HCT116 (cell line): ENCODE measurements at regions not wholly inside any gene's neighbourhood (a gene's known extent, or its start where the extent isn't known, plus 50 kb on each side); places are given as distances from the start of the nearest gene placed in this dataset.

ENCODE experiments used
- ATAC-seq: fragments of 200-7000 bp; cut with Tn5 transposase; 2 replicates; pipeline ENCODE4 v1.9.1; 2020; ENCODE audit warnings: mild to moderate bottlenecking, moderate library complexity
- BruUV-seq: library from RNA; stranded (reverse); fragments of 400-500 nt; replicated peaks from 2 replicates; lab custom pipeline; 2021; lab: Mats Ljungman, UMichigan
- CTCF ChIA-PET: fragments of 300-600 bp; sonication (Branson Sonifier 250); formaldehyde crosslinking; loops from one replicate; lab custom pipeline; 2021; ENCODE audit warnings: antibody characterized with exemption; lab: Charles Lee
- POLR2A ChIA-PET: fragments of 300-600, 350-600 bp; sonication (Branson Sonifier 250); formaldehyde crosslinking; loops from one replicate; lab custom pipeline; 2021; ENCODE audit warnings: antibody characterized with exemption; lab: Charles Lee
- RAD21 ChIA-PET, 2 experiments: fragments of 300-600 bp; sonication (Branson Sonifier 250); formaldehyde crosslinking; loops; one replicate each; lab custom pipeline; 2023; ENCODE audit warnings: low total read pairs in 2 of 2; ENCODE audit not compliant: uncharacterized antibody in 2 of 2, unreplicated experiment in 2 of 2, low non-redundant PET in 1 of 2; lab: Charles Lee
- DNase-seq: peaks from one replicate; pipeline ENCODE4 v3.0.0-alpha.2; 2010; ENCODE audit warnings: low read depth, low spot score
- H2AFZ ChIP-seq: fragments of 200-600 bp; shearing (Covaris generic), sonication (generic); 2 replicates; pipeline ENCODE4 v1.6.1; 2017; ENCODE audit warnings: low read depth, mixed run types, mixed read lengths, antibody characterized with exemption, low read length; ENCODE audit not compliant: poor library complexity, severe bottlenecking
- H3K27ac ChIP-seq: 2 replicates; pipeline ENCODE4 v1.5.1; 2012; ENCODE audit warnings: low read depth, low read length
- H3K27me3 ChIP-seq: fragments of 200-600 bp; sonication (generic); 2 replicates; pipeline ENCODE4 v1.6.1; 2016; ENCODE audit warnings: mixed run types, low read length, mixed read lengths; ENCODE audit not compliant: insufficient read depth
- H3K36me3 ChIP-seq, 2 experiments: fragments of 200-500 bp in 1 of 2; fragments of 200-600 bp in 1 of 2; sonication (Bioruptor generic) in 1 of 2; sonication (generic) in 1 of 2; 2 replicates each; pipeline versions ENCODE4 v1.5.1 to v1.6.1; 2014 to 2016; ENCODE audit warnings: low read length in 2 of 2, inconsistent platforms in 1 of 2, mixed read lengths in 1 of 2, mixed run types in 1 of 2; ENCODE audit not compliant: insufficient read depth in 2 of 2, control insufficient read depth in 1 of 2
- H3K4me1 ChIP-seq, 2 experiments: fragments of 200-600 bp in 1 of 2; sonication (generic) in 1 of 2; 2 replicates each; pipeline versions ENCODE4 v1.5.1 to v1.6.1; 2012 to 2017; ENCODE audit warnings: low read length in 2 of 2, inconsistent platforms in 1 of 2, mild to moderate bottlenecking in 1 of 2, mixed read lengths in 1 of 2, mixed run types in 1 of 2, moderate library complexity in 1 of 2; ENCODE audit not compliant: insufficient read depth in 2 of 2, control insufficient read depth in 1 of 2
- H3K4me2 ChIP-seq: fragments of 200-600 bp; sonication (generic); 2 replicates; pipeline ENCODE4 v1.6.1; 2017; ENCODE audit warnings: mixed run types, low read length, mixed read lengths
- H3K4me3 ChIP-seq, 2 experiments: fragments of 200-600 bp in 1 of 2; sonication (generic) in 1 of 2; replicated peaks in 1 of 2; 2 replicates each; pipeline ENCODE4 v1.5.1; 2011 to 2016; ENCODE audit warnings: low read length in 2 of 2, control low read depth in 1 of 2, low read depth in 1 of 2, mild to moderate bottlenecking in 1 of 2, mixed read lengths in 1 of 2, mixed run types in 1 of 2
- H3K79me2 ChIP-seq: fragments of 200-600 bp; sonication (generic); 2 replicates; pipeline ENCODE4 v1.6.1; 2017; ENCODE audit warnings: mild to moderate bottlenecking, mixed run types, low read length, moderate library complexity, mixed read lengths; ENCODE audit not compliant: insufficient read depth
- H3K9ac ChIP-seq: fragments of 200-600 bp; sonication (generic); 2 replicates; pipeline ENCODE4 v1.6.1; 2016; ENCODE audit warnings: low read length, mixed read lengths
- H3K9me2 ChIP-seq: fragments of 200-600 bp; sonication (generic), shearing (Covaris generic); 2 replicates; pipeline ENCODE4 v1.6.1; 2017; ENCODE audit warnings: mixed run types, mild to moderate bottlenecking, moderate library complexity; ENCODE audit not compliant: insufficient read depth
- H3K9me3 ChIP-seq, 2 experiments: fragments of 200-500 bp in 1 of 2; fragments of 200-600 bp in 1 of 2; sonication (Bioruptor generic) in 1 of 2; sonication (generic) in 1 of 2; 2 replicates each; pipeline ENCODE4 v1.6.1; 2014 to 2017; ENCODE audit warnings: low read length in 2 of 2, mixed read lengths in 2 of 2, inconsistent platforms in 1 of 2, low read depth in 1 of 2, mild to moderate bottlenecking in 1 of 2, mixed run types in 1 of 2, moderate library complexity in 1 of 2; ENCODE audit not compliant: control insufficient read depth in 1 of 2, insufficient read depth in 1 of 2
- H4K20me1 ChIP-seq: fragments of 200-600 bp; sonication (generic), shearing (Covaris generic); 2 replicates; pipeline ENCODE4 v1.6.1; 2017; ENCODE audit warnings: mixed run types, mild to moderate bottlenecking, moderate library complexity; ENCODE audit not compliant: insufficient read depth
- CBX3 ChIP-seq: IDR thresholded peaks from 2 replicates; pipeline ENCODE4 v1.6.1; 2012; ENCODE audit warnings: low read depth
- CEBPB ChIP-seq: IDR thresholded peaks from 2 replicates; pipeline ENCODE4 v1.6.1; 2012; ENCODE audit warnings: low read depth
- ELF1 ChIP-seq: IDR thresholded peaks from 2 replicates; pipeline ENCODE4 v1.6.1; 2012; ENCODE audit warnings: low read depth, borderline replicate concordance
- EZH2 ChIP-seq: fragments of 200-600 bp; sonication (generic); IDR thresholded peaks from 2 replicates; pipeline ENCODE4 v1.6.1; 2017; ENCODE audit warnings: antibody characterized with exemption, mixed run types
- EZH2phosphoT487 ChIP-seq: fragments of 200-600 bp; IDR thresholded peaks from 2 replicates; pipeline ENCODE4 v1.6.1; 2018; ENCODE audit warnings: antibody characterized with exemption, borderline replicate concordance
- FOSL1 ChIP-seq: IDR thresholded peaks from 2 replicates; pipeline ENCODE4 v1.6.1; 2012; ENCODE audit warnings: low read depth
- JUND ChIP-seq: IDR thresholded peaks from 2 replicates; pipeline ENCODE4 v1.6.1; 2012
- POLR2A ChIP-seq: IDR thresholded peaks from 2 replicates; pipeline ENCODE4 v1.7.0; 2011; ENCODE audit warnings: borderline replicate concordance; ENCODE audit not compliant: insufficient read depth, insufficient read length; ENCODE audit errors: extremely low read depth
- RAD21 ChIP-seq: IDR thresholded peaks from 2 replicates; pipeline ENCODE4 v1.6.1; 2012; ENCODE audit warnings: low read depth, mild to moderate bottlenecking
- REST ChIP-seq: IDR thresholded peaks from 2 replicates; pipeline ENCODE4 v1.6.1; 2012; ENCODE audit warnings: low read depth
- SIN3A ChIP-seq: IDR thresholded peaks from 2 replicates; pipeline ENCODE4 v1.6.1; 2012; ENCODE audit warnings: low read depth
- SP1 ChIP-seq: IDR thresholded peaks from 2 replicates; pipeline ENCODE4 v1.6.1; 2012; ENCODE audit warnings: low read depth
- SRF ChIP-seq: IDR thresholded peaks from 2 replicates; pipeline ENCODE4 v1.6.1; 2012; ENCODE audit warnings: low read depth
- intact Hi-C: fragments of 100-400 bp; cut with micrococcal nuclease; formaldehyde crosslinking; loops from 2 replicates; pipeline ENCODE4 v1.10.0; 2022
- TF ChIP-seq, protein P1 (sequence below): IDR thresholded peaks from 2 replicates; pipeline ENCODE4 v1.6.1; 2012
- TF ChIP-seq, protein P2 (sequence below): IDR thresholded peaks from 2 replicates; pipeline ENCODE4 v1.6.1; 2011; ENCODE audit warnings: mild to moderate bottlenecking, low read length, moderate library complexity; ENCODE audit not compliant: insufficient replicate concordance; ENCODE audit errors: extremely low read depth

- H4K20me1 ChIP-seq = no peaks in the 10 kb centered on the region
- CTCF ChIA-PET = interaction anchor here (0.9 kb wide), 1 partner anchor 52 kb away, joined by 3 read pairs; no protein-coding TSS in a partner anchor
- no peak overlapping the region for H2AFZ ChIP-seq
- ATAC-seq (no peak), DNase-seq (no peak)
- POLR2A ChIA-PET = no interaction called here
- no peaks in the 10 kb centered on the region for H3K79me2 ChIP-seq
- no peak overlapping the region for H3K9ac ChIP-seq
- no peaks in the 10 kb centered on the region for H3K4me1 ChIP-seq
- H3K4me3 ChIP-seq = no peak overlapping the region
- H3K27ac ChIP-seq = no peak overlapping the region
- BruUV-seq = no TSS peak
- H3K4me2 ChIP-seq = no peak overlapping the region
- no peaks in the 10 kb centered on the region for H3K9me3 ChIP-seq
- intact Hi-C loops = no loop called here
- RAD21 ChIA-PET = no interaction called here
- 0 out of 2 replicates have a peak, but pooled peaks cover under 1% of the 10 kb centered on the region for H3K27me3 ChIP-seq
- TF ChIP-seq FOSL1 (no peak), POLR2A (no peak), RAD21 (no peak)
- TF ChIP-seq, protein P1, sequence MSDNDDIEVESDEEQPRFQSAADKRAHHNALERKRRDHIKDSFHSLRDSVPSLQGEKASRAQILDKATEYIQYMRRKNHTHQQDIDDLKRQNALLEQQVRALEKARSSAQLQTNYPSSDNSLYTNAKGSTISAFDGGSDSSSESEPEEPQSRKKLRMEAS = no peak
- no peaks in the 10 kb centered on the region for H3K36me3 ChIP-seq
- no peaks in the 10 kb centered on the region for H3K9me2 ChIP-seq
Measured at GRCh38 chr16:75913958-75914357, 187.7 kb upstream of the CPHXL start.

GRCh38 chr16:75916451-75916850, 190.2 kb upstream of the CPHXL start:
- no peaks in the 10 kb centered on the region for H3K9me2 ChIP-seq
- no peaks in the 10 kb centered on the region for H3K4me1 ChIP-seq
- no peaks in the 10 kb centered on the region for H3K79me2 ChIP-seq
- H3K9ac ChIP-seq = no peak overlapping the region
- TF ChIP-seq, protein P2, sequence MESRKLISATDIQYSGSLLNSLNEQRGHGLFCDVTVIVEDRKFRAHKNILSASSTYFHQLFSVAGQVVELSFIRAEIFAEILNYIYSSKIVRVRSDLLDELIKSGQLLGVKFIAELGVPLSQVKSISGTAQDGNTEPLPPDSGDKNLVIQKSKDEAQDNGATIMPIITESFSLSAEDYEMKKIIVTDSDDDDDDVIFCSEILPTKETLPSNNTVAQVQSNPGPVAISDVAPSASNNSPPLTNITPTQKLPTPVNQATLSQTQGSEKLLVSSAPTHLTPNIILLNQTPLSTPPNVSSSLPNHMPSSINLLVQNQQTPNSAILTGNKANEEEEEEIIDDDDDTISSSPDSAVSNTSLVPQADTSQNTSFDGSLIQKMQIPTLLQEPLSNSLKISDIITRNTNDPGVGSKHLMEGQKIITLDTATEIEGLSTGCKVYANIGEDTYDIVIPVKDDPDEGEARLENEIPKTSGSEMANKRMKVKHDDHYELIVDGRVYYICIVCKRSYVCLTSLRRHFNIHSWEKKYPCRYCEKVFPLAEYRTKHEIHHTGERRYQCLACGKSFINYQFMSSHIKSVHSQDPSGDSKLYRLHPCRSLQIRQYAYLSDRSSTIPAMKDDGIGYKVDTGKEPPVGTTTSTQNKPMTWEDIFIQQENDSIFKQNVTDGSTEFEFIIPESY = no peak
- TF ChIP-seq SRF (no peak), CBX3 (no peak), EZH2phosphoT487 (no peak), REST (no peak), POLR2A (no peak), FOSL1 (no peak), EZH2 (no peak), SP1 (no peak), SIN3A (no peak), ELF1 (no peak), RAD21 (no peak), JUND (no peak), CEBPB (no peak)
- TF ChIP-seq, protein P1 = no peak
- ChIA-PET RAD21 (no interaction called here), POLR2A (no interaction called here), CTCF (no interaction called here)
- no peak overlapping the region for H3K4me2 ChIP-seq
- no peaks in the 10 kb centered on the region for H3K36me3 ChIP-seq
- H3K4me3 ChIP-seq = no peak overlapping the region
- H3K9me3 ChIP-seq = no peaks in the 10 kb centered on the region
- peaks cover 11% of the 10 kb centered on the region for H3K27me3 ChIP-seq
- DNase-seq (no peak), ATAC-seq (no peak)
- no TSS peak for BruUV-seq
- H3K27ac ChIP-seq = no peak overlapping the region
- H4K20me1 ChIP-seq = no peaks in the 10 kb centered on the region
- no peak overlapping the region for H2AFZ ChIP-seq
- intact Hi-C loops = no loop called here
